ENCODE measurements at regions not wholly inside any gene's neighbourhood (a gene's known extent, or its start where the extent isn't known, plus 50 kb on each side); places are given as distances from the start of the nearest gene placed in this dataset.

GRCh38 chr21:19048098-19048672 lies 644.6 kb upstream of the TMPRSS15 start:
- TF ChIP-seq POLR2A (IDR thresholded peaks at IDR 0.05) (no peak), CTCF (IDR thresholded peaks at IDR 0.05) (no peak)
- Histone ChIP-seq H3K4me3 (no peak overlapping the region), H3K36me3 (ENCODE audit: low read depth, missing control alignments) (no peaks in the 10 kb centered on the region), H3K27ac (no peak overlapping the region), H3K4me1 (no peaks in the 10 kb centered on the region), H3K27me3 (no peaks in the 10 kb centered on the region), H3K9me3 (no peaks in the 10 kb centered on the region)
- WGBS, 2 donors: 56 to 66% methylated on average over 4 of the region's 4 CpGs
- intact Hi-C loops (cut with DNase I; ENCODE audit: low total_unique reads): no loop called here
- DNase-seq: no peak

- no peak overlapping the region for H3K4me3 ChIP-seq
- no peaks in the 10 kb centered on the region for H3K9me3 ChIP-seq
- no peak overlapping the region for H3K27ac ChIP-seq
- H3K27me3 ChIP-seq: no peaks in the 10 kb centered on the region
- intact Hi-C loops (cut with DNase I; ENCODE audit: low total_unique reads): no loop called here
- DNase-seq: no peak
- TF ChIP-seq POLR2A (IDR thresholded peaks at IDR 0.05) (no peak), CTCF (IDR thresholded peaks at IDR 0.05) (no peak)
- no peaks in the 10 kb centered on the region for H3K36me3 ChIP-seq (ENCODE audit: low read depth, missing control alignments)
- WGBS, 2 donors: 71 to 75% methylated on average over 4 of the region's 4 CpGs
- no peaks in the 10 kb centered on the region for H3K4me1 ChIP-seq
These were observed 646.0 kb upstream of the TMPRSS15 start for GRCh38 chr21:19049567-19049966.

- no peak for DNase-seq
- TF ChIP-seq CTCF (IDR thresholded peaks at IDR 0.05) (no peak), POLR2A (IDR thresholded peaks at IDR 0.05) (no peak)
- Histone ChIP-seq H3K4me3 (no peak overlapping the region), H3K27me3 (no peaks in the 10 kb centered on the region), H3K36me3 (ENCODE audit: low read depth, missing control alignments) (no peaks in the 10 kb centered on the region), H3K27ac (no peak overlapping the region), H3K9me3 (no peaks in the 10 kb centered on the region), H3K4me1 (no peaks in the 10 kb centered on the region)
- WGBS, 2 donors: 90 to 92% methylated on average over 8 of the region's 8 CpGs
- intact Hi-C loops (cut with DNase I; ENCODE audit: low total_unique reads): no loop called here
These were observed 661.6 kb upstream of the TMPRSS15 start for GRCh38 chr21:19065164-19065563.

GRCh38 chr21:19076031-19076430 lies 672.4 kb upstream of the TMPRSS15 start:
- no peak for DNase-seq
- 88 to 100% methylated on average over 1 of the region's 1 CpG for WGBS, 2 donors
- H3K9me3 ChIP-seq: no peaks in the 10 kb centered on the region

More at GRCh38 chr21:19076031-19076430, 672.4 kb upstream of the TMPRSS15 start:
- H3K36me3 ChIP-seq (ENCODE audit: low read depth, missing control alignments): no peaks in the 10 kb centered on the region
- no peak overlapping the region for H3K27ac ChIP-seq
- TF ChIP-seq CTCF (IDR thresholded peaks at IDR 0.05) (no peak), POLR2A (IDR thresholded peaks at IDR 0.05) (no peak)
- H3K4me3 ChIP-seq: no peak overlapping the region
- no peaks in the 10 kb centered on the region for H3K4me1 ChIP-seq
- no peaks in the 10 kb centered on the region for H3K27me3 ChIP-seq
- intact Hi-C loops (cut with DNase I; ENCODE audit: low total_unique reads): no loop called here
